K562 (cell line): ENCODE measurements at regions not wholly inside any gene's neighbourhood (a gene's known extent, or its start where the extent isn't known, plus 50 kb on each side); places are given as distances from the start of the nearest gene placed in this dataset.

Experiments
- ARID4B ChIP-seq: sonication (generic); formaldehyde crosslinking; IDR thresholded peaks from 2 replicates; pipeline ENCODE4 v1.8.0; 2022; ENCODE audit warnings: mild to moderate bottlenecking, missing genetic modification reagents
- E2F6 ChIP-seq, 2 experiments: IDR thresholded peaks; 2 replicates each; pipeline ENCODE4 v1.6.1; 2011; ENCODE audit warnings: borderline replicate concordance in 1 of 2, control low read depth in 1 of 2, low read depth in 1 of 2, low read length in 1 of 2, mild to moderate bottlenecking in 1 of 2, mixed read lengths in 1 of 2, moderate library complexity in 1 of 2; ENCODE audit not compliant: insufficient read depth in 1 of 2, insufficient read length in 1 of 2, poor library complexity in 1 of 2, severe bottlenecking in 1 of 2; ENCODE audit errors: extremely low read depth in 1 of 2
- FOSL1 ChIP-seq: fragments of 200-800 bp; sonication (Bioruptor generic); conservative IDR thresholded peaks from 2 replicates; pipeline ENCODE4 v1.6.1; 2016; ENCODE audit warnings: missing genetic modification characterization, missing compliant biosample characterization
- L3MBTL2 ChIP-seq: fragments of 450-650 bp; IDR thresholded peaks from 2 replicates; pipeline ENCODE4 v1.6.1; 2016; ENCODE audit warnings: mild to moderate bottlenecking, moderate library complexity
- NR4A1 ChIP-seq, 2 experiments: fragments of 250-450 bp in 1 of 2; fragments of 450-650 bp in 1 of 2; sonication (Bioruptor Pico) in 1 of 2; IDR thresholded peaks; 2 replicates each; pipeline versions ENCODE4 v1.4.0 to v1.6.1; 2016 to 2020; ENCODE audit warnings: mild to moderate bottlenecking in 2 of 2, missing compliant biosample characterization in 1 of 2, missing genetic modification characterization in 1 of 2, moderate library complexity in 1 of 2
- POLR2A ChIP-seq: fragments of 450-650 bp; conservative IDR thresholded peaks from 2 replicates; pipeline ENCODE4 v1.6.1; 2016
- SETDB1 ChIP-seq: IDR thresholded peaks from one replicate; pipeline ENCODE4 v1.6.1; 2012; ENCODE audit warnings: low read length, control low read depth, inconsistent platforms
- TRIM28 ChIP-seq: fragments of 450-650 bp; IDR thresholded peaks from 2 replicates; pipeline ENCODE4 v1.6.1; 2017
- ZBTB43 ChIP-seq: sonication (generic); formaldehyde crosslinking; IDR thresholded peaks from 2 replicates; pipeline ENCODE4 v1.8.0; 2023; ENCODE audit warnings: mild to moderate bottlenecking, missing genetic modification reagents

- TF ChIP-seq POLR2A (no peak), E2F6 (IDR thresholded peaks at IDR 0.05; ENCODE audit: borderline replicate concordance in 1 of 2, extremely low read depth in 1 of 2, insufficient read depth in 1 of 2, insufficient read length in 1 of 2, low read depth in 1 of 2, low read length in 1 of 2, poor library complexity in 1 of 2, severe bottlenecking in 1 of 2) (peak in 1 of 2 experiments; percentile 19), ARID4B (CRISPR knock-in tag) (no peak), NR4A1 (CRISPR knock-in tag; IDR thresholded peaks at IDR 0.05) (no peak), NR4A1 (tag; IDR thresholded peaks at IDR 0.05) (no peak), FOSL1 (tag) (0 out of 2 replicates have a peak, but pooled peaks have one; percentile 30), L3MBTL2 (peak; percentile 56), TRIM28 (no peak), SETDB1 (no peak), ZBTB43 (CRISPR knock-in tag) (no peak)
Observed at GRCh38 chr6:15872241-15873103, 209.6 kb upstream of the DTNBP1 start (continued).
